ENCODE measurements at regions not wholly inside any gene's neighbourhood (a gene's known extent, or its start where the extent isn't known, plus 50 kb on each side); places are given as distances from the start of the nearest gene placed in this dataset.

GRCh38 chr16:5598793-5599192 lies 501.2 kb upstream of the EEF2KMT start:
- Histone ChIP-seq H3K36me3 (replicated peaks; ENCODE audit: low read depth, low read length) (no peaks in the 10 kb centered on the region), H3K9me3 (ENCODE audit: insufficient read depth, low read length) (no peaks in the 10 kb centered on the region), H3K79me2 (ENCODE audit: low read length) (no peaks in the 10 kb centered on the region), H3K9ac (ENCODE audit: low read length) (no peak overlapping the region), H4K20me1 (ENCODE audit: insufficient read depth, low read length) (no peaks in the 10 kb centered on the region), H3K4me1 (ENCODE audit: low read length) (no peaks in the 10 kb centered on the region), H3K4me2 (ENCODE audit: low read length) (no peak overlapping the region), H3K27me3 (ENCODE audit: low read depth, low read length) (no peaks in the 10 kb centered on the region), H2AFZ (ENCODE audit: low read depth, low read length) (no peak overlapping the region), H3K27ac (ENCODE audit: low read length) (no peak overlapping the region), H3K4me3 (ENCODE audit: low read length) (no peak overlapping the region)
- TF ChIP-seq CTCF (IDR thresholded peaks at IDR 0.05; ENCODE audit: low read depth, low read length) (no peak), EZH2phosphoT487 (IDR thresholded peaks at IDR 0.05; ENCODE audit: low read depth) (no peak)

DNA sequence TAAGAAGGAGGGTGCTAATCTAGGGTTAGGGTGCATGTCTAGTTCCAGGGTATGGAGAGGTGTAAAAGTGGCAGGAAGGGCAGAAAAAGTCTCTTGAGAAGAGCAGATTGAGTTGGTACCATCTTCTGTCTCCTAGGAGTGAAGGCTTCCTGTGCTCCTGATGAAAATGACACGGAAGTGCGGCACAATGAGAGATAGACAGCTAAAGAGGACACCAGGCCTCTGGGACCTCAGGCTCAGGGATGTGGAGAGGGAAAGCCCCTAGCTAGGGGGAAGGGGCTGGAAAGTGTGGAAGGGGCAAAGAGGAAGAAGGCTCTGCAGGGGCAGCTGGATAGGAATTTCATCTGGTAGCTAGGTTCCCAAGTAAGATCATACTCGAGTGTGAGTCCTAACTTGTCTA lies 498.3 kb upstream of the EEF2KMT start:
- Histone ChIP-seq H3K9me3 (ENCODE audit: insufficient read depth, low read length) (no peaks in the 10 kb centered on the region), H3K27ac (ENCODE audit: low read length) (no peak overlapping the region), H2AFZ (ENCODE audit: low read depth, low read length) (no peak overlapping the region), H3K9ac (ENCODE audit: low read length) (no peak overlapping the region), H3K36me3 (replicated peaks; ENCODE audit: low read depth, low read length) (no peaks in the 10 kb centered on the region), H3K27me3 (ENCODE audit: low read depth, low read length) (no peaks in the 10 kb centered on the region), H3K4me1 (ENCODE audit: low read length) (no peaks in the 10 kb centered on the region), H3K4me2 (ENCODE audit: low read length) (no peak overlapping the region), H3K4me3 (ENCODE audit: low read length) (no peak overlapping the region), H4K20me1 (ENCODE audit: insufficient read depth, low read length) (no peaks in the 10 kb centered on the region), H3K79me2 (ENCODE audit: low read length) (no peaks in the 10 kb centered on the region)
- TF ChIP-seq EZH2phosphoT487 (IDR thresholded peaks at IDR 0.05; ENCODE audit: low read depth) (no peak), CTCF (IDR thresholded peaks at IDR 0.05; ENCODE audit: low read depth, low read length) (no peak)

DNA sequence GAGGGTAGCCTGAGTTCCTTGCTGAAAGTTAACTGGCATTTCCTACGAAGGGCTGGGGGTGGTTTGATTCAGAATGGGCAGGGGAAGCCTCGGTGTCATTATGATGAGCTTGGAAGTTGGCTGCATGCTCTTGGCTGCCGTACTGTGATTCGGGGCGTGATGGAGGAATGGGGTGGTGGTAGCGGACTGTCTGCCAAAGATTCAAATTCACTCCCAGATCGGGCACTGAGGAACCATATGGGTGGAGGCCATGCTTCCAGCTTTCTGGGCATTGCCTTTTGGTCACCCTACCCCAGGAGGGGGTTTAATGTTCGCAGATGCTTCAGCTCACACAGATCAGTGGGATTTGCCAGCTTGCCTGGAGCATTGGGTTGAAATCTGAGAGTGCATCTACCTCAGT lies 492.8 kb upstream of the EEF2KMT start:
- Histone ChIP-seq H3K4me1 (ENCODE audit: low read length) (no peaks in the 10 kb centered on the region), H3K36me3 (replicated peaks; ENCODE audit: low read depth, low read length) (no peaks in the 10 kb centered on the region), H3K79me2 (ENCODE audit: low read length) (no peaks in the 10 kb centered on the region), H2AFZ (ENCODE audit: low read depth, low read length) (no peak overlapping the region), H3K9ac (ENCODE audit: low read length) (no peak overlapping the region), H4K20me1 (ENCODE audit: insufficient read depth, low read length) (no peaks in the 10 kb centered on the region), H3K27me3 (ENCODE audit: low read depth, low read length) (no peaks in the 10 kb centered on the region), H3K9me3 (ENCODE audit: insufficient read depth, low read length) (no peaks in the 10 kb centered on the region), H3K4me3 (ENCODE audit: low read length) (no peak overlapping the region), H3K27ac (ENCODE audit: low read length) (no peak overlapping the region), H3K4me2 (ENCODE audit: low read length) (no peak overlapping the region)
- TF ChIP-seq CTCF (IDR thresholded peaks at IDR 0.05; ENCODE audit: low read depth, low read length), result no peak
- no peak for TF ChIP-seq EZH2phosphoT487 (IDR thresholded peaks at IDR 0.05; ENCODE audit: low read depth)

DNA sequence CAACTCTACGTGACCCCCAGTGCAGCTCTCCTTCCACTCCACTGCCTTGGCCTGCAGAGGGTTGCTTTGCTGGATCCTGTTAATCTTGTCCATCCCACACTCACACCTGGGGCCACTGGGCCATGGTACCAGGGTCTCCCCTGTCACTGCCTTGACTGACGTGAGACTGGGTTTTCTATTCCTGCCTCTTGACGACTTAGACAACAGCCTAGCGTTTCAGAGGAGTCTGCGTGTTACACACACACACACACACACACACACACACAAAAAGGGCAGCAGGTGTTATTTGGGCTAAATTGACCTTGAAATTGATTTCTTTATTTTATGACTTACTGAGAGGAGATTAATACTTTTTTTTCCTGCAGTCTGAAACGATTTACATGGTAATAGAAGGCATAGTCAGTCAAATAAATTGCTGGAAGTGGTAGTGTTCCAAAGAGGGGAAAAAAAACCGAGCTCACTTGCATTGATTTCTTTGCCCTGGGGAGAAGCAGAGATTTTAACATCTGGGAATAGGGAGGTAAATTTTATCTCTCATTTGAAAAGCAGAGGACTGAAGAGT lies 492.3 kb upstream of the EEF2KMT start:
- TF ChIP-seq EZH2phosphoT487 (IDR thresholded peaks at IDR 0.05; ENCODE audit: low read depth), result no peak
- TF ChIP-seq CTCF (IDR thresholded peaks at IDR 0.05; ENCODE audit: low read depth, low read length), result no peak
- H3K4me2 ChIP-seq (ENCODE audit: low read length), result no peak overlapping the region
- H3K9me3 ChIP-seq (ENCODE audit: insufficient read depth, low read length), result no peaks in the 10 kb centered on the region
- H3K36me3 ChIP-seq (replicated peaks; ENCODE audit: low read depth, low read length), result no peaks in the 10 kb centered on the region
- H3K27me3 ChIP-seq (ENCODE audit: low read depth, low read length), result no peaks in the 10 kb centered on the region
- H3K27ac ChIP-seq (ENCODE audit: low read length), result no peak overlapping the region
- H3K4me1 ChIP-seq (ENCODE audit: low read length), result no peaks in the 10 kb centered on the region
- no peak overlapping the region for H3K9ac ChIP-seq (ENCODE audit: low read length)
- no peak overlapping the region for H2AFZ ChIP-seq (ENCODE audit: low read depth, low read length)
- H4K20me1 ChIP-seq (ENCODE audit: insufficient read depth, low read length), result no peaks in the 10 kb centered on the region
- H3K4me3 ChIP-seq (ENCODE audit: low read length), result no peak overlapping the region
- H3K79me2 ChIP-seq (ENCODE audit: low read length), result no peaks in the 10 kb centered on the region
